Hematopoietic multipotent progenitor cell treated with erythropoietin and hydrocortisone succinate and interleukin-3 and kit ligand, for 6 days (in vitro differentiated cells): ENCODE measurements at regions not wholly inside any gene's neighbourhood (a gene's known extent, or its start where the extent isn't known, plus 50 kb on each side); places are given as distances from the start of the nearest gene placed in this dataset.
A peak's percentile ranks its signal among the peaks of the same experiment; 100 is the strongest.
"Not testable (repeated sequence)": the region's sequence is repeated elsewhere in the genome, so short reads cannot be mapped to it uniquely, and the experiment has no call there.

ENCODE experiments used
- DNase-seq: peaks from one replicate; pipeline ENCODE4 v3.0.0-alpha.2; 2015

- peak; percentile 62 for DNase-seq
These were observed 96.0 kb downstream of the TMEM17 start for GRCh38 chr2:62410015-62410453.

- no peak for DNase-seq
These were observed 96.6 kb downstream of the TMEM17 start for GRCh38 chr2:62409442-62409841.

DNA sequence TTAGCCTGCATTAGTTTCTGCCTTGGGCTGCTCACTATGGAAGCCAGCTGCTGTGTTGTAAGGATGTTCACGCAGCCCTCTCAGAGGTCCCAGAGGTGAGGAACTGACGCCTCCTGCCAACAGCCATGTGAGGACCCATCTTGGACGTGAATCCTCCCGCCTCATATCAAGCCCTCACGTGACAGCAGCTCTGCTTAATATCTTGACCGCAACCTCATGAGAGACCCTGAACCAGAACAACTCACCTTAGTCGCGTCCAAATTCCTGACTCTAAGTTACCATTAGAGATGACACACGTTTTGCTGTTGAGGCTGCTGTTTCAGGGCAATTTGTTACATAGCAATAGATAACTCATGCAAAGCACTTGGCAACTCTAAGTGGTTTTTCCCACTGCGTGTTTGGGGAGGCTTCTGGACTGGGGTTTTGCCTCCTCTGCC, 97.7 kb downstream of the TMEM17 start:
- no peak for DNase-seq

- no peak for DNase-seq
These were observed 98.2 kb downstream of the TMEM17 start for GRCh38 chr2:62407838-62408237.

DNA sequence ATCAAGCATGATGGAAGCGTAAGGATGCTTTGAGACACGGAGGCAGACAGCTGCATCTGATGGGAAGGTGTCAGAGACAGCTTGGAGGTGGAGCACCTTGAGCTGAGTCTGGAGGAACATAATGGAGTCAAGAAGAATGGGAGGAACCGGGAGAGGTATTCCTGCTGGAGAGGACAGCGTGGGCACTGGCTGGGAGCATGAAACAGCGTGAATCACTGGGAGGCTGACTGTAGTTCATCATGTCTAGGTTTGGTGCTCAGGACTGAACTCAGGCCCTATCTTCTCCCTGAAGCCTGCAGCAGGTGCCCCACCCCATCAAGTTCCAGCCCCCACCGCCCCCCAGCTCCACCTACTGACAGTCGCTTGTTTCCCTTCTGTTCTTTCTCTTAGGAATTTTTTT, 98.6 kb downstream of the TMEM17 start:
- no peak for DNase-seq

GRCh38 chr2:62406573-62407043, 99.4 kb downstream of the TMEM17 start:
- no peak for DNase-seq

GRCh38 chr2:62404913-62405312, 101.1 kb downstream of the TMEM17 start:
- DNase-seq = no peak

DNA sequence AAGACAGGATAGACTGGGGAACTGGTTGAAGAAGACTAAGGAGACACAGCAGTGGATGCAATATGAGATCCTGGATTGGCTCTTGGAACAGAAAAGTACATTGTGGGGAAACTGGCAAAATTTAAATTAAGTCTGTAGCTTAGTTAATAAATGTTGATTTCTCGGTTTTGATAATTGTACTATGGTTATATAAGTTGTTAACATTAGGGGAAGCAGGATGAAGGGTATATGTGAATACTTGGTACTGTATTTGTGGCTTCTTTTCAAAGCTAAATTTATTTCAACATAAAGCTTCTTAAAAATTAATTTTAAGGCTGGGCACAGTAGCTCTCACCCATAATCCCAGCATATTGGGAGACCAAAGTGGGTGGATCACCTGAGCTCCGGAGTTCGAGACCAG, 103.8 kb downstream of the TMEM17 start:
- no peak for DNase-seq

- peak; percentile 47 for DNase-seq
These were observed 107.6 kb downstream of the TMEM17 start for GRCh38 chr2:62398356-62398755.

DNA sequence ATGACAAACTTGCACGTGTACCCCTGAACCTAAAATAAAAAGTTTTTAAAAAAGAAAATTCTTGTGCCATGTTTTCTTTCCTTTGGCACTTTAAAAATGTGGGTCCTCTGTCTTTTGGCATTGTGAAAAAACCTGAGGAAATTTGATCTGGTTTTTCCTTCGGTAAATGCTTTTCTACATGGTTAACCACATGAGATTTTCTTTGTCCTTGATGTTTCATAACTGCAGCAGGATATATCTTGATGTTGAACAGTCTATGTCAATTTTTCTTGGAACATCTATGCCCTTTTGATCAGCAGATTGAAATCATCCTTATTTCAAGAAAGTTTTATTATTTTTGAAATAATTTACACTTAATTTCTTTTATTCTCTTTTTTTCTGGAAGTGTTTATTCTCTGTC, 109.1 kb downstream of the TMEM17 start:
- DNase-seq = no peak

DNA sequence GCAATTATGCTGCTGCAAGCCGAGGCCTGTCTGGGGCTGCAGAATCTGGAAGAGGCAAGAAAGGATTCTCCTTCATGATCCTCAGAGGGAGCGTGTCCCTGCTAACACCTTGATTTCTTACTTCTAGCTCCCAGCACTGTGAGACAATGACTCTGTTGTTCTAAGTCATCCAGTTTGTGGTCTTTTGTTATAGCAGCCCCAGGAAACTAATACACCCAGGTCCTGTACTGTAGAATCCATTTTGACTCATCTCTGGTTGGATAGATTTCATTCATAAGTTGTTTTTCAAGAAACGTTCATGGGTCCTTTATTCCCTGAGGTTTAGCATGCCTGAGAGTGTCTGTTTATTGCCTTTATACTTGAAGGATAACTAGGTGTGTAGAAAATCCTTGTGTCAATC, 112.7 kb downstream of the TMEM17 start:
- no peak for DNase-seq

DNA sequence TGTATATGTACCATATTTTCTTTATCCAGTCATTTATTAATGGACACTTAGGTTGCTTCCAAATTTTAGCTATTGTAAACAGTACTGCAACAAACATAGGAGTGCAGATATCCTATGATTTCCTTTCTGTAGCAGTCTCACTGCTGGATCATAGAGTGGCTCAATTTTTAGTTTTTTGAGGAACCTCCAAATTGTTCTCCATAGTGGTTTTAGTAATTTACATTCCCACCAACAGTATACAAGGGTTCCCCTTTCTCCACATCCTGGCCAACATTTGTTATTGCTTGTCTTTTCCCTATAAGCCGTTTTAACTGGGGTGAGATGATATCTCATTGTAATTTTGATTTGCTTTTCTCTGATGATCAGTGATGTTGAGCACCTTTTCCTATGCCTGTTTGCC, 114.3 kb downstream of the TMEM17 start:
- DNase-seq = no peak

DNA sequence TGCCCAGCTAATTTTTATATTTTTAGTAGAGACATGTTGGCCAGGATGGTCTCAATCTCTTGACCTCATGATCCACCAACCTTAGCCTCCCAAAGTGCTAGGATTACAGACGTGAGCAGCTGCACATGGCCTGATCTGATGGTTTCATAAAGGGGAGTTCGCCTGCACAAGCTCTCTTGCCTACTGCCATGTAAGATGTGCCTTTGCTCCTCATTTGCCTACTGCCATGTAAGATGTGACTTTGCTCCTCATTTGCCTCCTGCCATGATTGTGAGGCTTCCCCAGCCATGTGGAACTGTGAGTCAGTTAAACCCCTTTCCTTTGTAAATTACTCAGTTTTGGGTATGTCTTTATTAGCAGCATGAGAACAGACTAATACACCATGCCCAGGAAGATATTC, 119.6 kb downstream of the TMEM17 start:
- not testable (repeated sequence) for DNase-seq

DNA sequence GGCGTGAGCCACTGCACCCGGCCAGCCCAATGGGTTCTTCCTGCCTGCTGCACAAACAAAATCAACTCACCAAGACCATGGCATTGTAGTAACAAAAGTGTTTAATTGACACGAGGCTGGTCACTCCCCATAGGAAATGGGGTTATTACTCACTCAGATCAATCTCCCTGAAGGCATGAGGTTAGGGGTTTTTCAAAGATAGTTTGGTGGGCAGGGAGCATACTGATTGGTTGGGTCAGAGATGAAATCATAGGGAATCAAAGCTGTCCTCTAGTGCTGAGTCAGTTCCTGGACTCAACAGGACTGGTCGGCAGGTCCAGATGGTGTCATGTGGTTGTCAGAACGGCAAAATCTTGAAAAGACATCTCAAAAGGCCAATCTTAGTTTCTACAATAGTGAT, 122.1 kb downstream of the TMEM17 start:
- no peak for DNase-seq

DNA sequence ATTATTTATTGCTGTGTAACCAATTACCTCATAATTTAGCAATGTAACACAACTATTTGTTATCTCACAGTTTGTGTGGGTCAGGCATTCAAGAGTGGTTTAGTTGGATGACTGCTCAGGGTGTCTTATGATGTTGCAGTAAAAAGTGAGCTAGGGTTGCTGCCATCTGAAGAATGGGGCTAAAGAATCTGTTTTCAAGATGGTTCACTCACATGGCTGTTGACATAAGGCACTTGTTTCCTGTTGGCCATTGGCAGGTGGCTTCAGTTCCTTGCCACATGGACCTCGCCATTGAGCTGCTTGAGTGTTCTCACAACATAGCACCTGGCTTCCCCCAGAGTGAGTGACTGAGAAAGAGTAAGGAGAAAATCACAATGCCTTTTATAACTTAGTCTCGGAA, 123.2 kb downstream of the TMEM17 start:
- no peak for DNase-seq

- DNase-seq = no peak
These were observed 123.9 kb downstream of the TMEM17 start for GRCh38 chr2:62382122-62382521.

DNA sequence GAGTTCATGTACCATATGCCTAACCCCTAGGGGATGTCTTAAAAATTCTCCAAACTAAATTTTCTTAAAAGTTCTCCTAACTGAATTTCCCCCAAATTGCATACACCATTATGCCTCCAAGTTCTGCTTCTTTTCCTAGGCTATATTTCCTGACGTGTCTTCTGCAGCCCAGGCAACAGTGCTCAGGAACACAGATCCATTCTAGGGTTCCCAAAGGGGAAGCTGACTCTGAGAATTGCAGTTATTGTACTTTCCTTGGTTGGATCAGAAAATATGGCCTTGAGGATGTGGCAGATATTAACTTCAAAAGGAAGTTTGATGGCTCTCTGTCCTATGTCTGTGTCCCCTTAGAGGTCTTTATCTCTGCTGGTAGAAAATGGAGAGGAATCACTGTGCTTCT, 124.3 kb downstream of the TMEM17 start:
- DNase-seq = no peak

GRCh38 chr2:62379566-62379965, 126.4 kb downstream of the TMEM17 start:
- no peak for DNase-seq

DNA sequence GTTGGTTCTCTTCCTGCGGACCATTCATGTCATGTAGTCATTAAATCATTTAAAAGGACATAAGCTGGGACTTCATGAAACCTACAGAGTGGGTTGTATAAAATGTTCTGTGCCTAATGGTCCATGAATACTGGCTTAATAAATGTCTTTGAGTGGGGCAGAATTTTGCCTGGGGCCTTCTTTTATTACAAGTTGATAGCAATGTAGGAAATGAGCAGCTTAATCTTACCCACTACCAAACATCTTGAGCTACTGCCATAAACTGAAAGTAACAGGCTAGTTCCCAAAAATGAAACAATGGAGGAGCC, 130.9 kb downstream of the TMEM17 start:
- DNase-seq = no peak

DNA sequence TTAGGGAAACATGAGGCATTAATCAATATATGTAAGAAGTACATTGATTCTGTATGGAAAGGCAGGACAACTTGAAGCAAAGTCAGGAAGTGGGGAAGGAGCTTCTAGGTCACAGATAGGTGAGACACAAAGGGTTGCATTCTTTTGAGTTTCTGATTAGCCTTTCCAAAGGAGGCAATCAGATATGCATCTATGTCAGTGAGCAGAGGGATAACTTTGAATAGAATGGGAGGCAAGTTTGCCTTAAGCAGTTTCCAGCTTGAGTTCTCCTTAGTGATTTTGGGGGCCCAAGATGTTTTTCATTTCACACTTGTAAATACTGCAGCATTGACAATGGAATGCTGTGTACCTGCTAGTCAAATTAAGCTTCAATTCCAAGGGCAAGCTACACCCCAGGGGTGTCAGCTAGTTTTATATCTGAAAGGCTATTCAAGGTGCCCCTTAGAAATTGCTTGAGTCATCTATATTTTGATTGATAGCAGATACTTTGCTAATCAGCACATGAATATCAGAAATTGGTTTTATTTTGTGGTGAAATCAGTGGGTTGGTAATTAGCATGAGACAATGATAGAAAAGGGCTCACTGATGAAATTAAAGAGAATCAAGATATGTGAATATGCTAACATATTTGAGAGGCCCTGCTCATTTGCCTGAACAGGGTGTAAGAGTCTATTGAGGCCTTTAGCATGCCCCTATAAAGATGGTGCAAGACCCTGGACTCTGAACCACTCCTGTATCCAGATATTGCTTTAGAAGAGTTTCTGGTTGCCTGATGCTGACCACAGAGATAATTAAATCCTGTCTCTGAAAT, 131.5 kb downstream of the TMEM17 start:
- no peak for DNase-seq

GRCh38 chr2:62372824-62373223, 133.2 kb downstream of the TMEM17 start:
- DNase-seq = no peak

DNA sequence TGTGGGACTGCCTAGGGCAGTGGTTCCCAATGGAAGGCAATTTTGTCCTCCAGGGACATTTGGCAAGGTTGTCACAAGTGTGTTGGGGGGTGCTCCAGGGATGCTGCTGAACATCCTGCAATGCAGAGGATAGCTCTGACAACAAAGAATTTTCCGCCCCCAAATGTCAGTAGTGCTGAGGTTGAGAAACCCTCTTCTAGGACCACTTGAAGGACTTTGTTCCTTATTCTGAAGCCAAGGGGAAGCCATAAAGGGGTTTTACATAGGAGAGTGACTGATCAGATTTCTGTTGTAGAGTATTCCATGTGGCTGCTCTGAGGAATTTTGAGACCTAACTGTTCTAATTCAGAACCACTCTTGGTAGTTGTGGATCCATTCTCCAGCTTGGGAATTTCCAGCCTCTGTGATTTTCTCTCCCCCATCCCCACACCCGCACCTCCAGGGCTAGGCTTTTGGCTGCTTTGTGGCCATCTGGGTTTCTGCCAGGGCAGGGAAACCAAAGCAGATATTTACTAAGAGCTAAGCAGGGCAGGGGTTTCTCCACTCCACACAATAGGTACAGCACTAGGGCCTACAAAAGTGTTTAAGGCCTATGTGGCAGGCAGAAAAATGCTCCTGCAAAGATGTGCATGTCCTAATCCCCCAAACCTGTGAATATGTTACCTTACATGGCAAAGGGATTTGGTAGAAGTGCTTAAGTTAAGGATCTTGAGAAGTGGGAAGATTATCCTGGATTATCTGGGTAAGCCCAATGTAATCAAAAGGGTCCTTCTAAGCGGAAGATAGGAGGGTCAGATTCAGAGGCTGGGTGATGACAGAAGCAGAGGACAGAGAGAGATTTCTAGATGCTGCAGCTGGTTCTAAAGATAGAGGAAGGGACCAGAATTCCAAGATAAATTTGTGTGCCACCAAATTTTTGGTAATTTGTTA, 135.4 kb downstream of the TMEM17 start:
- no peak for DNase-seq

DNA sequence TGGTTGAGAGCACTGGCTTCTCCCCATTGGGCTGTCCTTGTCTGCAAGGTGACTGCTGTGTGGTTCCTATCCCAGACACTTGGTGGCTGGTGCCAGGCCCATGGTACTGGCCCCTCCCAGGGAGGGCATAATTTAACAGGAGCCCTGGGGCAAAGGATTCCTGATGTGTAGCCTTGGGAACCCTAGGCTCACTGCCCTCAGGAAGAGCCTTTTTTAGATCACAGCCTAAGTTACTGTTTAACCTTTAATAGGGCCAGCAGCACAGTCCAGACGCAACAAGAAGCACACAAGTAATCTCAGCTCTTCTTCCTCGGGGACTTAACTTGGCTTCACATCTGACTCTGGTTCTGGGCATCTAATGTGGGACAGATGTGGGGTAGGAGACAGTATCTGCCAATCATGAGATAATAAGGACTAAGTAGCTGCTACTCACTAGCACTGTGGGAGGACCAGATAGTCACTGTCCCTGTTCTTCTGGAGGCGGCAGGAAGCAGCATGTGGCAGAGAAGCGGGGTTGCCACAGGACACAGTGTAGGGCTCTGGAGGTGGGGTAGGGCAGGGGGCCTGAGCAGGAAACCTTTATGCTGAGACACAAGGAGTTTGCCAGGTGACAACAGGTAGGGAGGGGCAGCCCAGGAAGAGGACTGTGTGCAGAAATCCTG, 136.3 kb downstream of the TMEM17 start:
- DNase-seq = no peak
